H9 (cell line): ENCODE measurements at regions not wholly inside any gene's neighbourhood (a gene's known extent, or its start where the extent isn't known, plus 50 kb on each side); places are given as distances from the start of the nearest gene placed in this dataset.

Source experiments
- DNase-seq: peaks from one replicate; pipeline ENCODE4 v3.0.0-alpha.2; 2017
- H2AFZ ChIP-seq: one replicate; pipeline ENCODE4 v1.6.1; 2013; ENCODE audit warnings: mild to moderate bottlenecking, low read length, control low read depth, moderate library complexity
- H2AK5ac ChIP-seq: 2 replicates; pipeline ENCODE4 v1.6.1; 2013; ENCODE audit warnings: low read length, control low read depth, mixed read lengths; ENCODE audit not compliant: insufficient read length
- H2BK120ac ChIP-seq: one replicate; pipeline ENCODE4 v1.6.1; 2013; ENCODE audit warnings: low read depth, mild to moderate bottlenecking, low read length, control low read depth, inconsistent platforms; ENCODE audit not compliant: poor library complexity, severe bottlenecking
- H2BK12ac ChIP-seq: 2 replicates; pipeline ENCODE4 v1.6.1; 2013; ENCODE audit warnings: low read length, control low read depth, mixed read lengths, low read depth; ENCODE audit not compliant: insufficient read length
- H2BK15ac ChIP-seq: 2 replicates; pipeline ENCODE4 v1.6.1; 2013; ENCODE audit warnings: low read depth, low read length, control low read depth
- H2BK20ac ChIP-seq: one replicate; pipeline ENCODE4 v1.6.1; 2013; ENCODE audit warnings: low read depth, mild to moderate bottlenecking, low read length, control low read depth, inconsistent platforms; ENCODE audit not compliant: poor library complexity, severe bottlenecking
- H2BK5ac ChIP-seq: 2 replicates; pipeline ENCODE4 v1.6.1; 2013; ENCODE audit warnings: low read length, control low read depth, mixed read lengths; ENCODE audit not compliant: insufficient read length
- H3K14ac ChIP-seq: 2 replicates; pipeline ENCODE4 v1.6.1; 2013; ENCODE audit warnings: low read length, control low read depth; ENCODE audit not compliant: insufficient read depth
- H3K18ac ChIP-seq: 2 replicates; pipeline ENCODE4 v1.6.1; 2013; ENCODE audit warnings: low read depth, mild to moderate bottlenecking, mixed read lengths, low read length, control low read depth; ENCODE audit not compliant: insufficient read length
- H3K23ac ChIP-seq: 2 replicates; pipeline ENCODE4 v1.6.1; 2013; ENCODE audit warnings: low read length, control low read depth, mixed read lengths, low read depth; ENCODE audit not compliant: insufficient read length
- H3K23me2 ChIP-seq: 2 replicates; pipeline ENCODE4 v1.6.1; 2013; ENCODE audit warnings: low read depth, mild to moderate bottlenecking, mixed read lengths, low read length, control low read depth; ENCODE audit not compliant: insufficient read length, poor library complexity, severe bottlenecking
- H3K27ac ChIP-seq: 2 replicates; pipeline ENCODE4 v1.5.1; 2013; ENCODE audit warnings: low read length, control low read depth, mixed read lengths, low read depth; ENCODE audit not compliant: insufficient read length
- H3K27me3 ChIP-seq: 2 replicates; pipeline ENCODE4 v1.6.1; 2013; ENCODE audit warnings: low read length, control low read depth, inconsistent platforms; ENCODE audit not compliant: insufficient read depth
- H3K4ac ChIP-seq: 2 replicates; pipeline ENCODE4 v1.6.1; 2013; ENCODE audit warnings: low read depth, mild to moderate bottlenecking, control low read depth, inconsistent platforms, low read length, moderate library complexity
- H3K4me1 ChIP-seq: 2 replicates; pipeline ENCODE4 v1.6.1; 2013; ENCODE audit warnings: low read length, control low read depth, inconsistent platforms; ENCODE audit not compliant: insufficient read depth
- H3K4me2 ChIP-seq: 2 replicates; pipeline ENCODE4 v1.6.1; 2013; ENCODE audit warnings: low read length, control low read depth, mixed read lengths; ENCODE audit not compliant: insufficient read length, insufficient read depth
- H3K56ac ChIP-seq: 2 replicates; pipeline ENCODE4 v1.6.1; 2013; ENCODE audit warnings: low read depth, mild to moderate bottlenecking, mixed read lengths, low read length, control low read depth; ENCODE audit not compliant: insufficient read length
- H3K79me1 ChIP-seq: 2 replicates; pipeline ENCODE4 v1.6.1; 2013; ENCODE audit warnings: low read depth, mild to moderate bottlenecking, moderate library complexity, low read length, control low read depth, inconsistent platforms; ENCODE audit not compliant: insufficient read depth, poor library complexity, severe bottlenecking
- H3K79me2 ChIP-seq: 2 replicates; pipeline ENCODE4 v1.6.1; 2013; ENCODE audit warnings: low read length, control low read depth, inconsistent platforms; ENCODE audit not compliant: insufficient read depth
- H3K9ac ChIP-seq: 2 replicates; pipeline ENCODE4 v1.6.1; 2013; ENCODE audit warnings: low read length, control low read depth, mixed read lengths; ENCODE audit not compliant: insufficient read length; ENCODE audit errors: extremely low read depth
- H3K9me3 ChIP-seq: one replicate; pipeline ENCODE4 v1.6.1; 2013; ENCODE audit warnings: low read depth, low read length, inconsistent platforms; ENCODE audit not compliant: control insufficient read depth
- H3T11ph ChIP-seq: one replicate; pipeline ENCODE4 v1.6.1; 2013; ENCODE audit warnings: mild to moderate bottlenecking, low read length, control low read depth, inconsistent platforms
- H4K20me1 ChIP-seq: one replicate; pipeline ENCODE4 v1.6.1; 2013; ENCODE audit not compliant: control insufficient read depth, insufficient read length, insufficient read depth
- H4K5ac ChIP-seq: 2 replicates; pipeline ENCODE4 v1.6.1; 2013; ENCODE audit warnings: low read depth, mild to moderate bottlenecking, mixed read lengths, low read length, control low read depth; ENCODE audit not compliant: insufficient read length
- H4K8ac ChIP-seq: replicated peaks from 2 replicates; pipeline ENCODE4 v1.6.1; 2013; ENCODE audit warnings: low read length, control low read depth, mixed read lengths, low read depth; ENCODE audit not compliant: insufficient read length
- H4K91ac ChIP-seq: 2 replicates; pipeline ENCODE4 v1.6.1; 2013; ENCODE audit warnings: low read depth, mild to moderate bottlenecking, moderate library complexity, mixed read lengths, low read length, control low read depth; ENCODE audit not compliant: insufficient read length
- H3K27ac Mint-ChIP-seq, 3 experiments: 2 replicates in 2 of 3; 3 replicates in 1 of 3; pipeline ENCODE4 v1.8.0; 2020 to 2021; ENCODE audit warnings: mixed read lengths in 3 of 3, mild to moderate bottlenecking in 1 of 3, moderate library complexity in 1 of 3
- H3K27me3 Mint-ChIP-seq: 2 replicates; pipeline ENCODE4 v1.8.0; 2021; ENCODE audit warnings: low read depth, mild to moderate bottlenecking, moderate library complexity, mixed read lengths
- H3K36me3 Mint-ChIP-seq, 3 experiments: 2 replicates in 2 of 3; 3 replicates in 1 of 3; pipeline ENCODE4 v1.8.0; 2020 to 2021; ENCODE audit warnings: low read depth in 3 of 3, mixed read lengths in 3 of 3; ENCODE audit not compliant: insufficient read depth in 1 of 3
- H3K4me1 Mint-ChIP-seq, 2 experiments: 2 replicates each; pipeline ENCODE4 v1.8.0; 2020; ENCODE audit warnings: mixed read lengths in 2 of 2
- H3K4me3 Mint-ChIP-seq, 2 experiments: 2 replicates in 1 of 2; 3 replicates in 1 of 2; pipeline ENCODE4 v1.8.0; 2020 to 2021; ENCODE audit warnings: mild to moderate bottlenecking in 2 of 2, mixed read lengths in 2 of 2, moderate library complexity in 1 of 2
- H3K9me3 Mint-ChIP-seq, 2 experiments: 2 replicates in 1 of 2; 3 replicates in 1 of 2; pipeline ENCODE4 v1.8.0; 2020; ENCODE audit warnings: mild to moderate bottlenecking in 2 of 2, mixed read lengths in 2 of 2, moderate library complexity in 1 of 2
- WGBS: extraction: QIAGEN DNeasy Blood & Tissue Kit; methylation state at CpG from one replicate; pipeline ENCODE4 v1.1.7; 2013; ENCODE audit warnings: missing lambda C conversion rate, low lambda C conversion rate, mixed read lengths; ENCODE audit not compliant: insufficient read length; ENCODE audit errors: extremely low coverage; 5-methylcytosine and 5-hydroxymethylcytosine counted together
- TF ChIP-seq, protein P1 (sequence below): fragments of 200-600 bp; sonication (generic); conservative IDR thresholded peaks from 3 replicates; pipeline ENCODE4 v1.8.0; 2021; ENCODE audit warnings: antibody characterized with exemption, mild to moderate bottlenecking

DNA sequence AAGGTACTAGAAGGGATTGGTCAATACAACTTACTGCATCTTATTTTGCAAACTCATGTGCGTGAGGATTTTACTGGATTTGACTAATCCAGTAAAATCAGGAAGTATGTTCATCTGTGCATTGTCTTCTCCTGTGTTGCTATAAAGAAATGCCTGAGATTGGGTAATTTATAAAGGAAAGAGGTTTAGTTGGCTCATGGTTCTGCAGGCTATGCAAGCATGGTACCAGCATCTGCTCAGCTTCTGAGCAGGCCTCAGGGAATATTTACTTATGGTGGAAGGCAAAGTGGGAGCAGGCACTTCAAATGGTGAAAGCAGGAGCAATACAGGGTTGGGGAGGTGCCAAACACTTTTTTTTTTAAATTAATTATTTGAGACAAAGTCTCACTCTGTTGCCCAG is 2199.5 kb upstream of the WWC1 start:
- no peak overlapping the region for H2BK120ac ChIP-seq
- no peak overlapping the region for H3K56ac ChIP-seq
- H3K4me1 Mint-ChIP-seq = peaks cover 23 to 24% of the 10 kb centered on the region in 2 experiments
- H2BK20ac ChIP-seq = no peak overlapping the region
- H3T11ph ChIP-seq = no peak overlapping the region
- no peaks in the 10 kb centered on the region for H3K27me3 ChIP-seq
- H4K8ac ChIP-seq = no peak overlapping the region
- no peak overlapping the region for H3K27ac ChIP-seq
- DNase-seq = no peak
- H2BK5ac ChIP-seq = no peak overlapping the region
- H4K20me1 ChIP-seq = no peaks in the 10 kb centered on the region
- WGBS = no CpG with 5 or more reads among the region's 1 CpG
- H3K4me3 Mint-ChIP-seq = no peak overlapping the region
- TF ChIP-seq, protein P1, sequence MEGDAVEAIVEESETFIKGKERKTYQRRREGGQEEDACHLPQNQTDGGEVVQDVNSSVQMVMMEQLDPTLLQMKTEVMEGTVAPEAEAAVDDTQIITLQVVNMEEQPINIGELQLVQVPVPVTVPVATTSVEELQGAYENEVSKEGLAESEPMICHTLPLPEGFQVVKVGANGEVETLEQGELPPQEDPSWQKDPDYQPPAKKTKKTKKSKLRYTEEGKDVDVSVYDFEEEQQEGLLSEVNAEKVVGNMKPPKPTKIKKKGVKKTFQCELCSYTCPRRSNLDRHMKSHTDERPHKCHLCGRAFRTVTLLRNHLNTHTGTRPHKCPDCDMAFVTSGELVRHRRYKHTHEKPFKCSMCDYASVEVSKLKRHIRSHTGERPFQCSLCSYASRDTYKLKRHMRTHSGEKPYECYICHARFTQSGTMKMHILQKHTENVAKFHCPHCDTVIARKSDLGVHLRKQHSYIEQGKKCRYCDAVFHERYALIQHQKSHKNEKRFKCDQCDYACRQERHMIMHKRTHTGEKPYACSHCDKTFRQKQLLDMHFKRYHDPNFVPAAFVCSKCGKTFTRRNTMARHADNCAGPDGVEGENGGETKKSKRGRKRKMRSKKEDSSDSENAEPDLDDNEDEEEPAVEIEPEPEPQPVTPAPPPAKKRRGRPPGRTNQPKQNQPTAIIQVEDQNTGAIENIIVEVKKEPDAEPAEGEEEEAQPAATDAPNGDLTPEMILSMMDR = no peak
- H3K79me2 ChIP-seq = no peaks in the 10 kb centered on the region
- H2AK5ac ChIP-seq = no peak overlapping the region
- H3K27me3 Mint-ChIP-seq = peaks cover 4% of the 10 kb centered on the region
- no peak overlapping the region for H4K5ac ChIP-seq
- H4K91ac ChIP-seq = no peak overlapping the region
- no peak overlapping the region for H3K18ac ChIP-seq
- H3K9me3 Mint-ChIP-seq = peaks cover 17 to 21% of the 10 kb centered on the region in 2 experiments
- no peak overlapping the region for H2BK15ac ChIP-seq
- H3K14ac ChIP-seq = no peak overlapping the region
- H2AFZ ChIP-seq = no peak overlapping the region
- H3K9ac ChIP-seq = no peak overlapping the region
- H3K23me2 ChIP-seq = no peaks in the 10 kb centered on the region
- no peak overlapping the region; a peak in 1 of 7 replicates for H3K27ac Mint-ChIP-seq
- no peak overlapping the region for H3K4ac ChIP-seq
- peaks cover 6 to 43% (median 17%) of the 10 kb centered on the region in 3 experiments; a peak in 6 of 7 replicates for H3K36me3 Mint-ChIP-seq
- H3K9me3 ChIP-seq = no peaks in the 10 kb centered on the region
- no peak overlapping the region for H2BK12ac ChIP-seq
- H3K4me1 ChIP-seq = peaks cover 2% of the 10 kb centered on the region; the same call in 1 of the 2 replicates
- no peak overlapping the region for H3K23ac ChIP-seq
- no peaks in the 10 kb centered on the region for H3K79me1 ChIP-seq
- no peak overlapping the region for H3K4me2 ChIP-seq
